Upper lobe of left lung (tissue), 6 donors: ENCODE measurements at regions not wholly inside any gene's neighbourhood (a gene's known extent, or its start where the extent isn't known, plus 50 kb on each side); places are given as distances from the start of the nearest gene placed in this dataset.

Experiments
- ATAC-seq, 2 donors: fragments of 200-7000 bp; cut with Tn5 transposase; one replicate each; pipeline ENCODE4 v1.9.1; 2022; ENCODE audit warnings: mild to moderate bottlenecking in 2 of 2, moderate library complexity in 2 of 2; ENCODE audit not compliant: low FRiP score in 2 of 2
- DNase-seq, 2 donors: peaks; one replicate each; pipeline ENCODE4 v3.0.0-alpha.2; 2019 to 2020
- H3K27ac ChIP-seq, 4 donors: fragments of 200-600 bp; sonication (generic); one replicate each; pipeline ENCODE4 v1.5.1; 2016 to 2019
- H3K27me3 ChIP-seq, 4 donors: fragments of 200-600 bp; sonication (generic); one replicate each; pipeline ENCODE4 v1.5.1; 2017 to 2019
- H3K36me3 ChIP-seq, 4 donors: fragments of 200-600 bp; sonication (generic); one replicate each; pipeline ENCODE4 v1.5.1; 2016 to 2019
- H3K4me1 ChIP-seq, 4 donors: fragments of 200-600 bp; sonication (generic); one replicate each; pipeline ENCODE4 v1.5.1; 2018 to 2019
- H3K4me3 ChIP-seq, 4 donors: fragments of 200-600 bp; sonication (generic); one replicate each; pipeline ENCODE4 v1.5.1; 2017 to 2019; ENCODE audit warnings: mild to moderate bottlenecking in 2 of 4, moderate library complexity in 1 of 4
- H3K9me3 ChIP-seq, 4 donors: fragments of 200-600 bp; sonication (generic); one replicate each; pipeline ENCODE4 v1.5.1; 2018 to 2019
- EP300 ChIP-seq, 4 donors: sonication (generic); formaldehyde crosslinking; IDR thresholded peaks; one replicate each; pipeline ENCODE4 v1.5.1; 2017; ENCODE audit warnings: antibody characterized with exemption in 4 of 4, control low read depth in 2 of 4
- POLR2A ChIP-seq, 4 donors: fragments of 450-650 bp; IDR thresholded peaks; one replicate each; pipeline ENCODE4 v1.5.1; 2016 to 2017; ENCODE audit warnings: antibody characterized with exemption in 4 of 4, mild to moderate bottlenecking in 2 of 4
- POLR2AphosphoS5 ChIP-seq, 2 donors: sonication (generic); formaldehyde crosslinking; IDR thresholded peaks; one replicate each; pipeline ENCODE4 v1.5.1; 2017; ENCODE audit warnings: antibody characterized with exemption in 2 of 2
- WGBS, 2 donors: methylation state at CpG; one replicate each; pipeline ENCODE4 v1.1.5; 2017 to 2018; 5-methylcytosine and 5-hydroxymethylcytosine counted together
- TF ChIP-seq, protein P1 (sequence below), 6 experiments: fragments of 450-650 bp in 4 of 6; fragments of 200-600 bp in 2 of 6; sonication (generic) in 2 of 6; IDR thresholded peaks; one replicate each; pipeline ENCODE4 v1.5.1; 2016 to 2019; ENCODE audit warnings: antibody characterized with exemption in 6 of 6
- donor health status: DM: no; HTN: no; CAD: no; lungs with moderate emphysema.
- donor health status: DM: no; HTN: yes; CAD: no; lungs with severe emphysema.

DNA sequence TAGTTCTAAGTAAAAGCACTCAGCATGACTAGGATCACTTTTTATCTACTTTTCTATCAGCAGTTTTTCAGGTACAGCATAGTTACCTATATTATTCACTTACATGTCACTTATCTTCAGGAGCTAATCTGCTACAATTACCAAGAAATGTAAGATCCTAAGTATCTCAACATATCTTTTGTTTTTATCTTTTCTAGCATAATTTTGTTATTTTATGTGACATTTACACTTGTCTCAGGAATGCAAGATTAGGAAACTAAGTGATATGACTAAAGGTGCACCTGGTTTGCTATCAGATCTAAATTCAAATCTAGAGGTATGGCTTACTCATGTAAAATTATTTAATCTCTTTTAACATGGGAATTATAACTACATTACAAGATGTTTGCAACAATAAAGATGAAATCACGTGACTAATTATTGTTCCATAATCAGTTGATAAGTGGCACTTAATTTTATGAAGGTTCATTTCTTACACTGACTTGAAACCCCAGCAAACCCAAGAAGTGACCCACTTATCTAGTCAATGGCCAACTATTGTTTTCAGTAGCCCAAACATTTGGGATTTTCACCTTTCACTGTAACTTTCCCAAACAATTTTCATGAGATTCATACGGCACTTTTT lies 390.3 kb upstream of the PCDH15 start:
- H3K27me3 ChIP-seq = no peaks in the 10 kb centered on the region
- TF ChIP-seq, protein P1, sequence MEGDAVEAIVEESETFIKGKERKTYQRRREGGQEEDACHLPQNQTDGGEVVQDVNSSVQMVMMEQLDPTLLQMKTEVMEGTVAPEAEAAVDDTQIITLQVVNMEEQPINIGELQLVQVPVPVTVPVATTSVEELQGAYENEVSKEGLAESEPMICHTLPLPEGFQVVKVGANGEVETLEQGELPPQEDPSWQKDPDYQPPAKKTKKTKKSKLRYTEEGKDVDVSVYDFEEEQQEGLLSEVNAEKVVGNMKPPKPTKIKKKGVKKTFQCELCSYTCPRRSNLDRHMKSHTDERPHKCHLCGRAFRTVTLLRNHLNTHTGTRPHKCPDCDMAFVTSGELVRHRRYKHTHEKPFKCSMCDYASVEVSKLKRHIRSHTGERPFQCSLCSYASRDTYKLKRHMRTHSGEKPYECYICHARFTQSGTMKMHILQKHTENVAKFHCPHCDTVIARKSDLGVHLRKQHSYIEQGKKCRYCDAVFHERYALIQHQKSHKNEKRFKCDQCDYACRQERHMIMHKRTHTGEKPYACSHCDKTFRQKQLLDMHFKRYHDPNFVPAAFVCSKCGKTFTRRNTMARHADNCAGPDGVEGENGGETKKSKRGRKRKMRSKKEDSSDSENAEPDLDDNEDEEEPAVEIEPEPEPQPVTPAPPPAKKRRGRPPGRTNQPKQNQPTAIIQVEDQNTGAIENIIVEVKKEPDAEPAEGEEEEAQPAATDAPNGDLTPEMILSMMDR (IDR thresholded peaks at IDR 0.05) = no peak
- TF ChIP-seq POLR2AphosphoS5 (IDR thresholded peaks at IDR 0.05) = no peak
- no peak for TF ChIP-seq POLR2A (IDR thresholded peaks at IDR 0.05)
- no peak for TF ChIP-seq EP300 (IDR thresholded peaks at IDR 0.05)
- H3K27ac ChIP-seq = no peak overlapping the region
- 64 to 68% methylated on average over 2 of the region's 2 CpGs for WGBS, 2 donors
- DNase-seq (no peak), ATAC-seq (no peak)
- no peaks in the 10 kb centered on the region for H3K36me3 ChIP-seq
- no peaks in the 10 kb centered on the region for H3K9me3 ChIP-seq
- H3K4me3 ChIP-seq = no peak overlapping the region
- H3K4me1 ChIP-seq = no peaks in the 10 kb centered on the region

- Histone ChIP-seq H3K4me1 (no peaks in the 10 kb centered on the region), H3K36me3 (no peaks in the 10 kb centered on the region), H3K27ac (no peak overlapping the region), H3K4me3 (no peak overlapping the region), H3K27me3 (no peaks in the 10 kb centered on the region), H3K9me3 (no peaks in the 10 kb centered on the region)
- no peak for TF ChIP-seq POLR2AphosphoS5 (IDR thresholded peaks at IDR 0.05)
- TF ChIP-seq EP300 (IDR thresholded peaks at IDR 0.05) = no peak
- no peak for TF ChIP-seq POLR2A (IDR thresholded peaks at IDR 0.05)
- TF ChIP-seq, protein P1 (IDR thresholded peaks at IDR 0.05) = no peak
- no peak for DNase-seq
- no peak for ATAC-seq
- 67 to 84% methylated on average over 2 of the region's 2 CpGs for WGBS, 2 donors
Observed at GRCh38 chr10:55183993-55184392, 383.0 kb upstream of the PCDH15 start.

- WGBS, 2 donors = 87 to 90% methylated on average over 1 of the region's 1 CpG
- H3K4me3 ChIP-seq = no peak overlapping the region
Observed at GRCh38 chr10:55180357-55180756, 379.3 kb upstream of the PCDH15 start.

GRCh38 chr10:55174419-55174818 lies 373.4 kb upstream of the PCDH15 start:
- TF ChIP-seq POLR2A (IDR thresholded peaks at IDR 0.05) = no peak
- no peak for TF ChIP-seq EP300 (IDR thresholded peaks at IDR 0.05)
- TF ChIP-seq, protein P1 (IDR thresholded peaks at IDR 0.05) = no peak
- TF ChIP-seq POLR2AphosphoS5 (IDR thresholded peaks at IDR 0.05) = no peak
- no peaks in the 10 kb centered on the region for H3K27me3 ChIP-seq
- ATAC-seq = no peak
- no peak for DNase-seq
- H3K4me1 ChIP-seq = no peaks in the 10 kb centered on the region
- no peaks in the 10 kb centered on the region for H3K36me3 ChIP-seq
- H3K9me3 ChIP-seq = no peaks in the 10 kb centered on the region
- H3K27ac ChIP-seq = no peak overlapping the region
- no peak overlapping the region for H3K4me3 ChIP-seq
- WGBS, 2 donors = 40 to 56% methylated on average over 4 of the region's 4 CpGs

More at GRCh38 chr10:55180357-55180756, 379.3 kb upstream of the PCDH15 start:
- TF ChIP-seq POLR2A (IDR thresholded peaks at IDR 0.05) (no peak), EP300 (IDR thresholded peaks at IDR 0.05) (no peak), POLR2AphosphoS5 (IDR thresholded peaks at IDR 0.05) (no peak)
- TF ChIP-seq, protein P1 (IDR thresholded peaks at IDR 0.05) = no peak
- H3K27ac ChIP-seq = no peak overlapping the region
- no peaks in the 10 kb centered on the region for H3K4me1 ChIP-seq
- DNase-seq (no peak), ATAC-seq (no peak)
- H3K36me3 ChIP-seq = no peaks in the 10 kb centered on the region
- no peaks in the 10 kb centered on the region for H3K9me3 ChIP-seq
- H3K27me3 ChIP-seq = no peaks in the 10 kb centered on the region

DNA sequence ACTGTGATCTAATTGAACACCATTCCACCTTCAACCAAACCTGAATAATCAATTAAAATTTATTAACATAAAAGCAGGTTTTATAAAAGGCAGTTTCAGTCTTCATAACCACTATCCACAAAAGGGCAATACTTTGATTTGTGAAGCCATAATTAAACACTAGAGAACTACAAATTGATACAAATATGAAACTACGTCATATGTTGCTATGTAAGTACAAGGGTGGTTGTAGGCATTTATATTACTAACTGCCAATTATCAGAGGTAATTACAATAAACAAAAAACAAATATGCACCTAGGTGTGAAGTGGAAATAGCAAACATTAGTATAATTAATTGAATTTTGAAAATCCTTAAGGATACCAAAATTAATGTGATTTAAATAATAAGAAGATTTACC lies 368.5 kb upstream of the PCDH15 start:
- H3K27ac ChIP-seq = no peak overlapping the region
- WGBS, 2 donors = 84 to 92% methylated on average over 1 of the region's 1 CpG
- DNase-seq = no peak
- no peaks in the 10 kb centered on the region for H3K27me3 ChIP-seq
- H3K4me1 ChIP-seq = no peaks in the 10 kb centered on the region
- no peak overlapping the region for H3K4me3 ChIP-seq
- no peaks in the 10 kb centered on the region for H3K9me3 ChIP-seq
- TF ChIP-seq, protein P1 (IDR thresholded peaks at IDR 0.05) = no peak
- TF ChIP-seq EP300 (IDR thresholded peaks at IDR 0.05) = no peak
- TF ChIP-seq POLR2A (IDR thresholded peaks at IDR 0.05) = no peak
- no peak for TF ChIP-seq POLR2AphosphoS5 (IDR thresholded peaks at IDR 0.05)
- ATAC-seq = no peak
- no peaks in the 10 kb centered on the region for H3K36me3 ChIP-seq
